ENCODE measurements at regions not wholly inside any gene's neighbourhood (a gene's known extent, or its start where the extent isn't known, plus 50 kb on each side); places are given as distances from the start of the nearest gene placed in this dataset.

- no peak for DNase-seq (ENCODE audit: extremely low spot score)
- POLR2A ChIA-PET: no interaction called here
- CTCF ChIA-PET: interaction anchor here (2.2 kb wide), 1 partner anchor 14 kb away, joined by 11 read pairs; no protein-coding TSS in a partner anchor
- TF ChIP-seq CTCF (IDR thresholded peaks at IDR 0.05; ENCODE audit: control extremely low read depth, extremely low read depth, low read depth, missing control alignments): no peak
Measured at GRCh38 chr12:88946372-88946997, 366.2 kb upstream of the KITLG start.

GRCh38 chr12:88945051-88945732 lies 364.9 kb upstream of the KITLG start:
- no peak for TF ChIP-seq CTCF (IDR thresholded peaks at IDR 0.05; ENCODE audit: control extremely low read depth, extremely low read depth, low read depth, missing control alignments)
- ChIA-PET POLR2A (no interaction called here), CTCF (interaction anchor here (1.0 kb wide), 1 partner anchor 9 kb away, joined by 3 read pairs; no protein-coding TSS in a partner anchor)

GRCh38 chr12:88944397-88944796 lies 364.1 kb upstream of the KITLG start:
- no peak for DNase-seq (ENCODE audit: extremely low spot score)
- CTCF ChIA-PET: interaction anchor here (1.0 kb wide), 1 partner anchor 9 kb away, joined by 3 read pairs; no protein-coding TSS in a partner anchor
- POLR2A ChIA-PET: no interaction called here
- TF ChIP-seq CTCF (IDR thresholded peaks at IDR 0.05; ENCODE audit: control extremely low read depth, extremely low read depth, low read depth, missing control alignments): no peak

More at GRCh38 chr12:88945051-88945732, 364.9 kb upstream of the KITLG start:
- no peak for DNase-seq (ENCODE audit: extremely low spot score)

- TF ChIP-seq CTCF (IDR thresholded peaks at IDR 0.05; ENCODE audit: control extremely low read depth, extremely low read depth, low read depth, missing control alignments): no peak
- ChIA-PET POLR2A (no interaction called here), CTCF (no interaction called here)
- DNase-seq (ENCODE audit: extremely low spot score): no peak
Measured at GRCh38 chr12:88940854-88941253, 360.6 kb upstream of the KITLG start.

- ChIA-PET POLR2A (no interaction called here), CTCF (interaction anchor here (1.1 kb wide), 1 partner anchor 55 kb away, joined by 3 read pairs; no protein-coding TSS in a partner anchor)
- no peak for DNase-seq (ENCODE audit: extremely low spot score)
- no peak for TF ChIP-seq CTCF (IDR thresholded peaks at IDR 0.05; ENCODE audit: control extremely low read depth, extremely low read depth, low read depth, missing control alignments)
Measured at GRCh38 chr12:88935856-88936255, 355.6 kb upstream of the KITLG start.

GRCh38 chr12:88934163-88934747 lies 354.0 kb upstream of the KITLG start:
- ChIA-PET CTCF (interaction anchor here (1.0 to 2.1 kb wide), 4 partner anchors 12 to 40 kb away, joined by 3 to 5 read pairs (median 4); no protein-coding TSS in a partner anchor), POLR2A (no interaction called here)
- DNase-seq (ENCODE audit: extremely low spot score): no peak
- TF ChIP-seq CTCF (IDR thresholded peaks at IDR 0.05; ENCODE audit: control extremely low read depth, extremely low read depth, low read depth, missing control alignments): no peak
